Keratinocyte (primary cell): ENCODE measurements at regions not wholly inside any gene's neighbourhood (a gene's known extent, or its start where the extent isn't known, plus 50 kb on each side); places are given as distances from the start of the nearest gene placed in this dataset.

Experiments
- DNase-seq: peaks from one replicate; pipeline ENCODE4 v3.0.0-alpha.2; 2011; ENCODE audit warnings: low read depth, missing footprints, low spot score
- FAIRE-seq: peaks from 2 replicates; lab custom pipeline; 2011; peaks lifted over from hg19 to GRCh38; lab: Jason Lieb, UNC
- H2AFZ ChIP-seq: 2 replicates; pipeline ENCODE4 v1.6.0; 2012; ENCODE audit warnings: low read length, control low read depth, inconsistent platforms; ENCODE audit not compliant: control insufficient read depth
- H3K27ac ChIP-seq: 2 replicates; pipeline ENCODE4 v1.5.1; 2011; ENCODE audit warnings: low read length; ENCODE audit not compliant: control insufficient read depth, insufficient read depth
- H3K27me3 ChIP-seq: 3 replicates; pipeline ENCODE4 v1.6.0; 2011; ENCODE audit warnings: low read length; ENCODE audit not compliant: control insufficient read depth, insufficient read depth; ENCODE audit errors: extremely low read depth
- H3K36me3 ChIP-seq, 2 experiments: 2 replicates in 1 of 2; 3 replicates in 1 of 2; pipeline ENCODE4 v1.5.1; 2011; ENCODE audit warnings: low read length in 2 of 2, mild to moderate bottlenecking in 1 of 2; ENCODE audit not compliant: control insufficient read depth in 2 of 2, insufficient read depth in 2 of 2; ENCODE audit errors: extremely low read depth in 1 of 2
- H3K4me1 ChIP-seq: 3 replicates; pipeline ENCODE4 v1.5.1; 2011; ENCODE audit warnings: low read length; ENCODE audit not compliant: control insufficient read depth, insufficient read depth; ENCODE audit errors: extremely low read depth
- H3K4me2 ChIP-seq: 3 replicates; pipeline ENCODE4 v1.6.0; 2011; ENCODE audit warnings: low read depth, low read length; ENCODE audit not compliant: control insufficient read depth, insufficient read depth; ENCODE audit errors: extremely low read depth
- H3K4me3 ChIP-seq, 3 experiments: fragments of 200-600 bp in 1 of 3; sonication (generic) in 1 of 3; 2 replicates in 2 of 3; 3 replicates in 1 of 3; pipeline ENCODE4 v1.5.1; 2011 to 2016; ENCODE audit warnings: low read length in 3 of 3, mild to moderate bottlenecking in 3 of 3, control low read depth in 2 of 3, inconsistent platforms in 1 of 3, low read depth in 1 of 3, mixed read lengths in 1 of 3, mixed run types in 1 of 3, moderate library complexity in 1 of 3; ENCODE audit not compliant: control insufficient read depth in 2 of 3, insufficient read depth in 2 of 3; ENCODE audit errors: extremely low read depth in 1 of 3
- H3K79me2 ChIP-seq: 2 replicates; pipeline ENCODE4 v1.6.0; 2012; ENCODE audit warnings: low read length; ENCODE audit not compliant: control insufficient read depth, insufficient read depth
- H3K9ac ChIP-seq: 3 replicates; pipeline ENCODE4 v1.6.0; 2011; ENCODE audit warnings: low read length; ENCODE audit not compliant: control insufficient read depth, insufficient read depth; ENCODE audit errors: extremely low read depth
- H3K9me1 ChIP-seq: 3 replicates; pipeline ENCODE4 v1.6.0; 2011; ENCODE audit warnings: low read length; ENCODE audit not compliant: control insufficient read depth, insufficient read depth; ENCODE audit errors: extremely low read depth
- H3K9me3 ChIP-seq: 2 replicates; pipeline ENCODE4 v1.5.1; 2012; ENCODE audit warnings: low read depth, low read length; ENCODE audit not compliant: control insufficient read depth
- H4K20me1 ChIP-seq: 3 replicates; pipeline ENCODE4 v1.6.0; 2011; ENCODE audit warnings: low read length; ENCODE audit not compliant: control insufficient read depth, insufficient read depth; ENCODE audit errors: extremely low read depth
- CTCF ChIP-seq, 3 experiments: IDR thresholded peaks in 1 of 3; conservative IDR thresholded peaks in 1 of 3; optimal IDR thresholded peaks in 1 of 3; 2 replicates in 2 of 3; 3 replicates in 1 of 3; pipeline versions ENCODE3 to v1.5.1; 2011; ENCODE audit warnings: low read length in 3 of 3, mild to moderate bottlenecking in 3 of 3, moderate library complexity in 2 of 3, control low read depth in 1 of 3, inconsistent platforms in 1 of 3; ENCODE audit not compliant: insufficient read depth in 2 of 3; ENCODE audit errors: extremely low read depth in 1 of 3
- EZH2 ChIP-seq: IDR thresholded peaks from one replicate; pipeline ENCODE4 v1.6.1; 2012; ENCODE audit warnings: inconsistent platforms, mild to moderate bottlenecking, low read length, moderate library complexity
- dilution Hi-C: fragments of 300-500 bp; cut with MboI; formaldehyde crosslinking; loops from one replicate; pipeline ENCODE4 v1.7.0; 2020; ENCODE audit warnings: low sequenced_read_pairs; ENCODE audit not compliant: extremely low pct_ligation_motif_present

GRCh38 chr3:117509858-117510257 is 800.3 kb downstream of the TUSC7 start:
- H3K4me1 ChIP-seq: no peaks in the 10 kb centered on the region
- no peak overlapping the region for H3K27ac ChIP-seq
- H3K4me2 ChIP-seq: no peak overlapping the region
- dilution Hi-C loops: no loop called here
- H3K9ac ChIP-seq: no peak overlapping the region
- no peak overlapping the region for H3K4me3 ChIP-seq
- no peak overlapping the region for H2AFZ ChIP-seq
- TF ChIP-seq EZH2 (no peak), CTCF (optimal IDR thresholded peaks at IDR 0.05 in 1 of 3, IDR thresholded peaks at IDR 0.05 in 1 of 3, conservative IDR thresholded peaks at IDR 0.05 in 1 of 3; ENCODE audit: extremely low read depth in 1 of 3, insufficient read depth in 2 of 3, low read length in 3 of 3) (no peak)
- no peaks in the 10 kb centered on the region for H3K9me1 ChIP-seq
- no peaks in the 10 kb centered on the region for H4K20me1 ChIP-seq
- H3K36me3 ChIP-seq: no peaks in the 10 kb centered on the region
- H3K27me3 ChIP-seq: no peaks in the 10 kb centered on the region
- H3K79me2 ChIP-seq: no peaks in the 10 kb centered on the region
- H3K9me3 ChIP-seq: no peaks in the 10 kb centered on the region
- DNase-seq (no peak), FAIRE-seq (no peak)

- FAIRE-seq (no peak), DNase-seq (no peak)
- Histone ChIP-seq H3K4me2 (no peak overlapping the region), H3K36me3 (no peaks in the 10 kb centered on the region), H3K4me1 (no peaks in the 10 kb centered on the region), H4K20me1 (no peaks in the 10 kb centered on the region), H2AFZ (no peak overlapping the region), H3K27ac (no peak overlapping the region), H3K27me3 (no peaks in the 10 kb centered on the region), H3K9me3 (no peaks in the 10 kb centered on the region), H3K9me1 (no peaks in the 10 kb centered on the region), H3K9ac (no peak overlapping the region), H3K79me2 (no peaks in the 10 kb centered on the region), H3K4me3 (no peak overlapping the region)
- dilution Hi-C loops: no loop called here
- TF ChIP-seq EZH2 (no peak), CTCF (optimal IDR thresholded peaks at IDR 0.05 in 1 of 3, IDR thresholded peaks at IDR 0.05 in 1 of 3, conservative IDR thresholded peaks at IDR 0.05 in 1 of 3; ENCODE audit: extremely low read depth in 1 of 3, insufficient read depth in 2 of 3, low read length in 3 of 3) (no peak)
Observed at GRCh38 chr3:117510396-117510795, 800.8 kb downstream of the TUSC7 start.
